NCI-H345 treated with DMSO at 0.1 percent for 48 hours (cell line): ENCODE measurements at regions not wholly inside any gene's neighbourhood (a gene's known extent, or its start where the extent isn't known, plus 50 kb on each side); places are given as distances from the start of the nearest gene placed in this dataset.

Experiments used
- DNase-seq: peaks from one replicate; lab custom pipeline; 2025; ENCODE audit not compliant: unreplicated experiment; lab: John Stamatoyannopoulos, UW

DNA sequence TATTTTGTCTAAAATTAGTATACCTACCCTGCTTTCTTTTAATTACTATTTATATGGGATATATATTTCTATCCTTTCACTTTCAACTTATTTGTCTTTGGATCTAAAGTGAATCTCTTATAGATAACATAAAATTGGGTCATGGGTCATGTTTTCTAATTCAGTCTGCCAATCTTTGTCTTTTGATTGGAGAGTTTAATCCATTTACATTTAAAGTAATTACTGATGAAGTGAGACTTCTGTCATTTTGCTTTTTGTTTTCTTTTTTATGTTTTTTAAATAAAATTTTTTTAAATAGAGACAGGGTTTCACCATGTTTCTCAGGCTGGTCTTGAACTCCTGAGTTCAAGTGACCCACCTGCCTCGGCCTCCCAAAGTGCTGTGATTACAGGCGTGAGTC lies 50.5 kb upstream of the PRDM1 start:
- DNase-seq: no peak

- DNase-seq: no peak
Observed at GRCh38 chr6:106033806-106034205, 52.3 kb upstream of the PRDM1 start.

DNA sequence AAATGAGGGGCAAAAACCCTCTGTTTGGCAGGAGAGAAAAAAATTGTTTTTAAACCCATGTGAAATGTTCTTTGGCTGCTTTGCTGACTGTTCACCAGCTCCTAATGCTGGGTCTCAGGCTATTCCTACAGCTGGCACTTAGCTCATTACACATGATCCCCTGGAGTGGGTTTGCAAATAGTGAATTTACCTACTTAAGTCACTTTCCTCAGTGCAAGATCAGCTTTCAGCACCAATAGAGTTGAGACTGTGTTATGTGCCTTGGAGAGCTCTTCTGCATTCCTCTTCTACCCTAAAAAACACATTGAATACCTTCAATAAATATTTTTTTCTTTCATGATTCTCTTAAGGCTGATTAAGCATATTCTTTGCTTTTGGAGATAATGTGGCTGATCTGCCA lies 58.4 kb upstream of the PRDM1 start:
- no peak for DNase-seq

DNA sequence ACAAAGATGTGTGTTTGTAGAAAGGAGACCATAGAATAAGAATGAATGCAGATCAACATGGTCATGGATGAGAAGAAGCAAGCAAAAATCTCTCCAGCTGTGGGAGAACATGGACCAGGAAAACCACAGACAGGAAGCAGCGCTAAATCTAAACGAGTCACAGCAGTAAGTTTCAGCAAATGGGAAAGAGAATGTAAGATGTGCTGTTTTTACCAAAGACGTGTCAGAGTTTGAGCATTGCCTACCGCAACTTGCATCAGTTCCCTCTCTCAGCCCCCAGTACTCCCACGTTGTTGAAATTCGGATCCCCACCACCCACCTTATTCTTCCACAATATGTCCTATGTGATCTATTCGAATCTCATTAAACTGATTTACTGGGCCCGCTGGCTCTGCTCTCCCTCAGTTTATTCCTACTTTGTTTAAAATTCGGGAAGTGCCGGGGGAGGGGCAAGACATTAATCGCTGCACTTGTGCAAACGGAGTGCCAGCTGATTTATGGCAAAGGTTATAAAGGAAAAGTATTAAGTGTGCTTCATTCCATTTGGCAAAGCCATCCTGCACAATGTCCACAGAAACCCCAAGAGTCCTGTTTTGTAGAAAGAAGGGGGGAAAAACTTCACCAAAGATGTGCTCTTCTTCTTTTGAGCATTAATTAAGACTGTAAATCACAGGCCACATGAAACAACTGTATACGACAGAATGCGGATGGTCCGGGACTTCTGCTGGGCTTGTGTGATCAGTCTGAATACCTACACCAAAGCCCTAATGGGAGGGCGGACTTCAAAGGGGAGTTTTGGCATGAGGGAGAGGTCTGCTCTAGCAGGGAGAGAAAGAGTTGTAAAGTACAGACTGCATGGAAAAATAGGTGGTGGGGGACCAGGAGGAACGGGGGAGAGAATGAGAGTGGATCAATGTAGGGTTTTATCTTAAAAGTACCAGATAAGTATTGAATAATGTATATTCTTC lies 59.1 kb upstream of the PRDM1 start:
- DNase-seq: no peak

DNA sequence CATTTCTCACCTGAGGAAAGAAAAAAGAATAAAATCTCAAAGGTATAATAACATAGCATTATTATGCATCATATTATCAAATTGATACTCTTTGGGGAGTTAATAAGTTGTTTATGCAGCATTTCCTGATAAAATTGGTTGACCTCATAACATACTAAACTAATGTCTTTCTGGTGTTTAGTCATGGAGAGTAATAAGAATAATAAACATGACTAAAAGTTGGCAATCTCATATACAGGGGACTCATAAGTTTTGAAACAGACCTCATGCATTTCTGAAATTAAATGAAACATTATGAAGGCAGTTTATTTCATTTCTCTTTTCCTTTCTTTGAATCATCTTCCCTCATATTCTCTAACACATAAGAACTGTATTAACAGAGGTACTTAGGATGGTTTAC lies 60.5 kb upstream of the PRDM1 start:
- DNase-seq: no peak

DNA sequence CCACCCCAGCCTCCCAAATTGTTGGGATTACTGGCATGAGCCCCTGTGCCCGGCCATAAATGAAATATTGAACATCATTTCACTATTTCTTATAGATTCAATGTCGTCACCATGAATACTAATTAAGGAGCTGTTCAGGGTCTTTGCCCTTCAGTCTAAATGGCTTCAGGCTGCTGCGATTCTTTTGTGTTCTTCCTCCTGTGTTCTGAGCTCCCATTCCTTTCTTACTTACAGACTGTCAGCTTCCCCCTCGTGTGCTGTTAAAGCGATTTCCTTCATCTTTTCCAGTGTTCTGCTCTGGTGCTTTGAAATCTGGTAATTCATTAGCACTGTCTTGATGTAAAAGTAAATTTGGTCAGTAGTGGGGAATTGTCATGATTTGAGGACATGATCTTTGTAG lies 63.3 kb upstream of the PRDM1 start:
- no peak for DNase-seq

DNA sequence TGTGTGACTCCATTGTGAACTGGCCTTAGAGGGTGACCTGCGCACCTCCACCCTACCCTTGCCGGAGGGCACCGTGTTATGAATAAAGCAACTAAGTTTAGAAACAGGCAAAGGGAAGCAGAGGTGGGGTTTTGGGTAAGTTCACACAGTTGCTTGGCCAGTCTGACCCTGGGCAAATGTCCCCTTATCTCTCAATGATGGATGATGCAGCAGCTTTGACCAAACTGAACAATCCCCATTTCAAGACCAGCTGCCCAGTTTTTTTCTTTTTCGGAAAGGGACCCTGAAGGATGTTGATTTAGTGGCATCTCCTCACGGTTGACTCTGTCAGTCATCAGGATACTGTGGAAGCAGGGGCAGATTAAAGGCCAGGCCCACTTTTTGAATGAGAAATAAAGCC lies 68.7 kb upstream of the PRDM1 start:
- DNase-seq: no peak

GRCh38 chr6:106014955-106015354 lies 71.2 kb upstream of the PRDM1 start:
- no peak for DNase-seq

- no peak for DNase-seq
Observed at GRCh38 chr6:106011476-106011875, 74.7 kb upstream of the PRDM1 start.

- DNase-seq: no peak
Observed at GRCh38 chr6:106005954-106006353, 80.2 kb upstream of the PRDM1 start.

DNA sequence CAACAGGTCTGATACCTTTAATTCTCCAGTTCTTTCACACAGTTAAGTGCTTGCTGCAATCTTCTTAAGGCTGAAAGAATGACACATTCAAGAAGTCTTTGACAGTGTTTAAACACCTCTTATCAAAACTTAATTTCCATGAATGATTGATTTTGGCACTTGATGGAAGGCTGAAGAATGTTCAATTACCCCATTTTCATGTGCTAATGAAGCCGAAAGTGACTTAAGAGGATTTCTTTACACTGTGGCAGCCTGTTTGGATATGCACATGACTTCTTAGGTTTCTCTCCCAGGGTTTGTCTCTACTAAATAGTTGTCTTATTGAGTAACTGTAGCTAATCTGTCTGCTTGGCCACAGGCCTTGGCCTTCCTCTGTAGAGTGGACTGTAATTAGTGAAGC lies 81.1 kb upstream of the PRDM1 start:
- no peak for DNase-seq

DNA sequence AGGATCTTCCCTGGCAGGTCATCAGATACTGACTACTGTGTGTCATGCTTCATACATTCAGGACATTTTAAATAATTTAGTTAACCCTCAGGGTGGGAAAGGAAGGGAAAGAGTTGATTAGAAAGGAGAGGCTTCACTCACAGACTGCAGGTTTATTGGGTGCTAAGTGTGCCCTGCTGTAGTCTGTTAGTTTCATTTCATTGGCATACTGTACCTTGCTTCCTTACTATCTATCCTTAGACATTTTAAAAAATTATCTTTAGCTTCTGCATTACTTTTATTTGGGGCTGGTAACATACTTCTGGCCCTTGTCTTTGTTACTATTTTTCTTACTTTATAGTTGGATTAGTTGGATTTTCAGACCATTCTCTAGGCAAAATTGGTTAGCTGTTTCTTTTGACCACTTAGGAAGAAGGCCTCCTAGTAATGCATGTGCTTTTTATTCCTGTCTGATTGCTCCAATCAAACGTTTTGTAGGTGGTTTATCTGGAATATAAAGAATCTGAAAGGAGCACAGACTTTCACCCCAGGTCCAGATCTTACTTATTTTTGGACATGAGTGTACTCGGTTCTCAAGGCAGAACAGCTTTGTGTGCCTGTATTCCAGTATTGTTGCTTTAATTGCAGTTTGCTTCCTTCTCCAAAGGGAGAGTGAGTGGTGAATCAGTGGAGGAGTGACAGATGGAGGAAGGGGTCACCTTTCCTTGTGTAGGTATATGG lies 82.7 kb upstream of the PRDM1 start:
- no peak for DNase-seq

DNA sequence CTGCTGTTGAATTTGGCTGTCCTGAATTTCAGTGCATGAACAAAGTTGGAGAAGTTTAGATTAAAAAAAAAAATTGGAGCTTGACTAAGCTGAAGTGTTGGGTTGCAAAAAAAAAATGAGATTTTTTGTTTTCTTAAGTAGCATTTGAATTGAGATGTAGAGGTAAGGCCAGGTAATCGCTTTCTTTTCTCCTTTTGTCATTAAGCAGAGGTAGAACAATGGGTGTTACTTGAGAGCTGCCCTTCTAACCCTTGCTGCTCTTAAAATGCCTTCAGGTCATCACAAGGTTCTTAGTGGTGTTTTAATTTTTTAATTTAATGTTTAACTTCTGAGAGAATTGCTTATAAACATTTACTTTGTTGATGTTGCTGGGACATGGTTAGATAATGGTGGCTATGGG lies 84.1 kb upstream of the PRDM1 start:
- DNase-seq: no peak

GRCh38 chr6:106000935-106001334 lies 85.2 kb upstream of the PRDM1 start:
- no peak for DNase-seq

DNA sequence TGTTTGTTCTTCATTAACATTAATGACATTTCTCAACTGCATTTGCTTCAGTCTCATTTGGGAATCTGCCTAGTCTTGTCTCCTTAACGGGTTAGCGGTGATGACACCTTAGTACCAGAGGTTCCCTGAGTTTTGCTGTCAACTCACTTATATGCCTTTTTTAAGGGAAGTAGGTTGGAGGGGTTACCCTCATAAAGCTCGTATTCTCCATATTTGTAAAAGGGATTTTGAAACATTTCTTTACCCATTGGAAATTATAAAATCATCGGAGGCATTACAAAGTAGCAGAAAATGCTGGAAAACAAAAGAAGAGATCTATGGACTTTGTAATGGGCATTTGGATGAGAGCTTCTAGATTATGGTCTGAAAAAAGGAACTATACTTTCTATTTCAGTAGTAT lies 88.7 kb upstream of the PRDM1 start:
- DNase-seq: no peak

DNA sequence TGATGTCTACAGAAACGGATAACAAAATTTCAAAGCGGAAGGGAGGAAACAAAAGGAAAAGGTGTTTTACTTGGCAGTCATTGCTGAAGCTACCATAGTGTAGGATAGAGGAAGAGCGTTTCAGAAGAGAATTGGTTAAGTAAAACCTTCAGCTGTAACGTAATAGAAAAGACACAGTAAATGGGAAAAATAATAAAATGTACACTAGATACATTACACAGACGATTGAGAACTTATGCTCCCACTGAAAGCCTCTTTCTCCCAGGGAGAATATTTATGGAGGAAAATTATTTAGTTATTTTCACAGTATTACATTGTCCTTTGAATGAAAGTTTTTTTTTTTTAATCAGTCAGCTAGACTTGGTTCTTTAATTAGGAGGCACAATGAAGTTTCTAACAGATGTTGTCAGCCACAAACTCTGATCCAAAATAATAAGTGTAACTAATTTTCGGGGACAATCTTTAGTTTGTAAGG lies 90.7 kb upstream of the PRDM1 start:
- peak; percentile 38 for DNase-seq

DNA sequence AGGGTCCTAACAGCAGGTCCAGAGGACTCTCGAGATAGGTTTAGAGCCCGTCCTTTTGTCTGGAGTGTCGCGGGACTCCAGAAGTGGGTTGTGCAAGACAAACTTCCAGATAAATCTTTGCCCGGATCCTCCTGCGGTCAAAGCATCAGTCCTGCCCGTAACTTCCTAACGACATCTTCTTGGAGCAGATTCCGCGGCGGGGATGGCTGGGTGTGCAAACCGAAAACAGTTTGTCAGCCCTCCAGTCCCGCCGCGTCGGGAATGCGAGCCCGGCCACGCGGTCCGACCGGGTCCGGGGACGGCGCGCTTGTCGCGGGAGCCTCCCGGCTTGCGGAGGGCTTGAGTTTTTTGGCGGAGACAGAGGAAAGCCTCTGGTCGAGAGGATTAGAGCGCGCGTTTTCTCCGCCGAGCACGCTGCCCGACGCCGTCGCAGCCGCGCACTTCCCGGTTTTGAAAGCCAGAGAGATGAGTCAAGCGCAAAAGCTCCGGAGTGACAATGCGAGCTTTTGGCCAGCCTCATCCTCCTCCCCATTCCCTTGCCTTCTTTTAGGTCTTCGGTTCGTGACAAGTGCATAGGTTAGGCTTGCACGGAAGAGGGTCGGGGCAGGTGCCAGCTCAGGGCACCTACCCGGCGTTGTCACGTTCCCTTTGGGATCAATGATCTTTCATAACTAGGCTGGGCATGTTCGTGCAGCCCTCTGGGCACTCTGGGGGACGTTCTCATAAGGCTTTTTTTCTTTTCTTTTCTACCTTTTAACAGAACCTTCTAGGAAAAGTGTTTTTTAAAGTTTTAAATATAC lies 91.3 kb upstream of the PRDM1 start:
- DNase-seq: peak; percentile 38

- DNase-seq: no peak
Observed at GRCh38 chr6:105994118-105994590, 92.0 kb upstream of the PRDM1 start.

DNA sequence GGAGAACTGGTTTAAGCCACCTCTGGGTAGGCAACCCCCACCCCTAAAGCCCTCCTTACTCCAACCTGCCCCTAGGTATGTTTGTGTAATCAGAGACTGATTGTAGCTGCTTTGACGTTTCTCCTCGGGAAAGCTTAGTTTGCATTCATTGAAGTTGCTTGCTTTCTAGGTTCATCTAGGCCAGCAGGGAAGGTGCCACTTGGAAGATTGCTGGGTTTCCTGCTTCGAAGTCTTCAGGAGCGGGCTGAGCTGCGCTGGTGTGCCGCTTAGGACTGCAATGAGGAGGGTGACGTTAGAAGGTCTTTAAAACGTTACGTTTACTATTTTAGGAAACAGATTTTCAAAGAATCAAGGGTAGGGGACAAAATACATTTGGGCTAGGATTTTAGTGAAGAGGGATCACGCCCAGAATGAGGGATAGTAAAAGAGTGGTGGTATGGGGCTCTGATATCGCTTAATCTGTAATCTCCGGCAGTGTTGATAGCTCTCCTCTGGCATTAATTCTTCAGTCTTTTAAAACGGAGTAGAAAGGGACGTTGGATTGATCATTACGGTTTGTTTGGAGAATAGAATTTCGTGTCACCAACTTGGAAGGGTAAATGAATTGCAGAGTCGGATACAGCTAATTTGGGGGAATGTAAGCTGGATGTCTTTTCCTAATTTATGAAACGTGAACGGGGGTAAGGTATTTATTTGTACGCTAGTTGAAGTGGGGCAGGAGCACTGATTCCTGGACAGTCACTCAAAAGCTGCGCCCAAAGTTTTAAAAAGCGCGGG lies 92.6 kb upstream of the PRDM1 start:
- no peak for DNase-seq

DNA sequence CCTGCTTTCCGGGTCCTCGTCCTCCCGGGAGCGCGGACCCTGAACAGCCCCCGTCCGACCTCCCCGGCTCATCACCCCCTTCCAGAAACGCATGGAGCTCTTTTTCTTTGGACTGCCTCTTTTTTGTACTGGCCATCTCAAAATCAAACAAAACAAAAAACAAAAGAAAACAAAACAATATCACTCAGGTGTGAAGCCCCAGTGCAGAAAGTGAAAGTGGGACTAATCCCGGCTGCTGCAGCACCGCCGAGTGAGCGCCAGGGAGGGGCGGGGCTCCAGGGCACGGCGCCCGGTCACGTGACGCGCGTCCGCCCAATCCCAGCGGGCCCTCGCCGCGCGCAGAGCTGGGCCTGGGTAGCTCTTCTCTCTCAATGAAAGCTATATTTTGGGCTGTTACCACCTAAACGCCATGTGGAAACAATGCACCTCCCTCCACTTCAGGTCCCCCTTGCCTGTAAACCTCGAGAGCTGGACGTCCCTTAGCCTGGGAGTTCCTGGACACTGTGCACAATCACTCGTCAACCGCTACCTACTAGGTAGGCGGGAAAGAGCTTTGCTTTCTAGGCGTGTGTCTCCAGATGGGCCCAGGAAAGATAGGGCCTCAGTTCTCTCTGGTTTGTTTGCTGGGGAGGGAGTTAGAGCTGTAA lies 93.7 kb upstream of the PRDM1 start:
- peak; percentile 84 for DNase-seq
